MCF 10A (cell line): ENCODE measurements at regions not wholly inside any gene's neighbourhood (a gene's known extent, or its start where the extent isn't known, plus 50 kb on each side); places are given as distances from the start of the nearest gene placed in this dataset.

Source experiments
- BruUV-seq: library from RNA; stranded (reverse); fragments of 400-500 nt; replicated peaks from 2 replicates; lab custom pipeline; 2021; lab: Mats Ljungman, UMichigan
- CTCF ChIA-PET: fragments of 300-600 bp; sonication (Branson Sonifier 250); formaldehyde crosslinking; extraction: SDS; loops from one replicate; lab custom pipeline; 2021; ENCODE audit warnings: antibody characterized with exemption, inconsistent platforms; lab: Yijun Ruan, JAX
- POLR2A ChIA-PET: fragments of 300-600, 350-650 bp; sonication (Branson Sonifier 250); formaldehyde crosslinking; extraction: SDS; loops from one replicate; lab custom pipeline; 2020; ENCODE audit warnings: antibody characterized with exemption, inconsistent platforms; lab: Yijun Ruan, JAX
- DNase-seq: peaks from one replicate; pipeline ENCODE4 v3.0.0-alpha.2; 2018; ENCODE audit not compliant: unreplicated experiment
- H3K27ac Mint-ChIP-seq: one replicate; pipeline ENCODE4 v1.8.0; 2022; ENCODE audit warnings: mild to moderate bottlenecking, low read depth, mixed read lengths; ENCODE audit not compliant: unreplicated experiment
- H3K27me3 Mint-ChIP-seq: one replicate; pipeline ENCODE4 v1.8.0; 2022; ENCODE audit warnings: mixed read lengths; ENCODE audit not compliant: insufficient read depth, unreplicated experiment
- H3K36me3 Mint-ChIP-seq: one replicate; pipeline ENCODE4 v1.8.0; 2022; ENCODE audit warnings: mild to moderate bottlenecking, moderate library complexity, mixed read lengths; ENCODE audit not compliant: insufficient read depth, unreplicated experiment
- H3K4me1 Mint-ChIP-seq: one replicate; pipeline ENCODE4 v1.8.0; 2022; ENCODE audit warnings: mixed read lengths; ENCODE audit not compliant: insufficient read depth, unreplicated experiment
- H3K4me3 Mint-ChIP-seq: one replicate; pipeline ENCODE4 v1.8.0; 2022; ENCODE audit warnings: mild to moderate bottlenecking, moderate library complexity, mixed read lengths; ENCODE audit not compliant: unreplicated experiment
- H3K9me3 Mint-ChIP-seq: one replicate; pipeline ENCODE4 v1.8.0; 2022; ENCODE audit warnings: mixed read lengths; ENCODE audit not compliant: unreplicated experiment
- CTCF ChIP-seq: fragments of 200-600 bp; IDR thresholded peaks from one replicate; pipeline ENCODE4 v1.8.0; 2022; ENCODE audit warnings: antibody characterized with exemption, mild to moderate bottlenecking; ENCODE audit not compliant: unreplicated experiment
- intact Hi-C: fragments of 100-400 bp; cut with micrococcal nuclease; formaldehyde crosslinking; loops from 2 replicates; pipeline ENCODE4 v1.14.1; 2022

GRCh38 chr16:35325936-35326335, 1866.5 kb downstream of the TP53TG3F start:
- BruUV-seq: no TSS peak
- POLR2A ChIA-PET: no interaction called here
- CTCF ChIA-PET: no interaction called here

GRCh38 chr16:35339337-35339736, 1879.9 kb downstream of the TP53TG3F start:
- H3K4me1 Mint-ChIP-seq: no peaks in the 10 kb centered on the region
- ChIA-PET POLR2A (no interaction called here), CTCF (no interaction called here)
- DNase-seq: no peak
- intact Hi-C loops: no loop called here
- BruUV-seq: no TSS peak
- H3K4me3 Mint-ChIP-seq: no peak overlapping the region
- H3K36me3 Mint-ChIP-seq: no peaks in the 10 kb centered on the region
- peaks cover 6% of the 10 kb centered on the region for H3K9me3 Mint-ChIP-seq
- no peak overlapping the region for H3K27ac Mint-ChIP-seq
- H3K27me3 Mint-ChIP-seq: no peaks in the 10 kb centered on the region
- no peak for TF ChIP-seq CTCF

More at GRCh38 chr16:35325936-35326335, 1866.5 kb downstream of the TP53TG3F start:
- Mint-ChIP-seq H3K27ac (no peak overlapping the region), H3K36me3 (no peaks in the 10 kb centered on the region), H3K9me3 (no peaks in the 10 kb centered on the region), H3K4me1 (no peaks in the 10 kb centered on the region), H3K27me3 (no peaks in the 10 kb centered on the region), H3K4me3 (no peak overlapping the region)
- no peak for TF ChIP-seq CTCF
- DNase-seq: no peak
- intact Hi-C loops: no loop called here

GRCh38 chr16:35342012-35342411, 1882.6 kb downstream of the TP53TG3F start:
- POLR2A ChIA-PET: interaction anchor here (0.8 kb wide), 1 partner anchor 39 kb away, joined by 5 read pairs; no protein-coding TSS in a partner anchor
- H3K27me3 Mint-ChIP-seq: no peaks in the 10 kb centered on the region

GRCh38 chr16:35344012-35344762, 1884.8 kb downstream of the TP53TG3F start:
- H3K9me3 Mint-ChIP-seq: peaks cover 23% of the 10 kb centered on the region
- H3K36me3 Mint-ChIP-seq: no peaks in the 10 kb centered on the region

More at GRCh38 chr16:35342012-35342411, 1882.6 kb downstream of the TP53TG3F start:
- H3K4me3 Mint-ChIP-seq: no peak overlapping the region
- H3K27ac Mint-ChIP-seq: no peak overlapping the region
- CTCF ChIA-PET: no interaction called here
- BruUV-seq: no TSS peak
- H3K9me3 Mint-ChIP-seq: peaks cover 23% of the 10 kb centered on the region
- TF ChIP-seq CTCF: no peak
- no peaks in the 10 kb centered on the region for H3K36me3 Mint-ChIP-seq
- intact Hi-C loops: no loop called here
- no peak for DNase-seq
- H3K4me1 Mint-ChIP-seq: no peaks in the 10 kb centered on the region

More at GRCh38 chr16:35344012-35344762, 1884.8 kb downstream of the TP53TG3F start:
- ChIA-PET CTCF (no interaction called here), POLR2A (no interaction called here)
- Mint-ChIP-seq H3K27me3 (no peaks in the 10 kb centered on the region), H3K4me3 (no peak overlapping the region), H3K27ac (no peak overlapping the region), H3K4me1 (no peaks in the 10 kb centered on the region)
- DNase-seq: no peak
- TF ChIP-seq CTCF: no peak
- BruUV-seq: no TSS peak
- intact Hi-C loops: no loop called here
